GM12878 (cell line): ENCODE measurements at regions not wholly inside any gene's neighbourhood (a gene's known extent, or its start where the extent isn't known, plus 50 kb on each side); places are given as distances from the start of the nearest gene placed in this dataset.

Experiments used
- ATAC-seq: fragments of 200-7000 bp; cut with Tn5 transposase; 3 replicates; pipeline ENCODE4 v1.9.1; 2020; ENCODE audit warnings: mild to moderate bottlenecking, moderate library complexity
- BruUV-seq: library from RNA; stranded (reverse); fragments of 400-500 nt; replicated peaks from 2 replicates; lab custom pipeline; 2021; lab: Mats Ljungman, UMichigan
- CTCF ChIA-PET: fragments of 300-600 bp; sonication (Branson Sonifier 250); formaldehyde crosslinking; extraction: SDS; loops from one replicate; lab custom pipeline; 2021; ENCODE audit warnings: inconsistent platforms; lab: Yijun Ruan, JAX
- POLR2A ChIA-PET: fragments of 350-600 bp; formaldehyde crosslinking; extraction: SDS; loops from one replicate; lab custom pipeline; 2021; ENCODE audit warnings: inconsistent platforms; lab: Charles Lee
- RAD21 ChIA-PET: fragments of 300-600 bp; sonication (Branson Sonifier 250); formaldehyde crosslinking; loops from one replicate; lab custom pipeline; 2023; ENCODE audit warnings: antibody characterized with exemption; ENCODE audit not compliant: unreplicated experiment; lab: Charles Lee
- SMC1A ChIA-PET: fragments of 300-600 bp; sonication (Branson Sonifier 250); formaldehyde crosslinking; loops from one replicate; lab custom pipeline; 2023; ENCODE audit not compliant: unreplicated experiment, uncharacterized antibody; lab: Charles Lee
- DNase-seq: peaks from one replicate; pipeline ENCODE4 v3.0.0-alpha.2; 2011; ENCODE audit warnings: low read depth, low spot score
- FAIRE-seq: peaks from 3 replicates; lab custom pipeline; 2011; peaks lifted over from hg19 to GRCh38; lab: Jason Lieb, UNC
- H2AFZ ChIP-seq: 2 replicates; pipeline ENCODE4 v1.6.0; 2011; ENCODE audit warnings: low read depth, low read length, control low read depth; ENCODE audit not compliant: control insufficient read depth
- H3K27ac ChIP-seq: 2 replicates; pipeline ENCODE4 v1.5.1; 2011; ENCODE audit warnings: control low read depth; ENCODE audit not compliant: control insufficient read depth, insufficient read depth
- H3K27me3 ChIP-seq, 2 experiments: replicated peaks in 1 of 2; 2 replicates each; pipeline versions ENCODE4 v1.6.0 to v1.6.1; 2011; ENCODE audit warnings: low read length in 1 of 2; ENCODE audit not compliant: control insufficient read depth in 2 of 2, insufficient read depth in 2 of 2
- H3K36me3 ChIP-seq, 2 experiments: 2 replicates each; pipeline ENCODE4 v1.5.1; 2011; ENCODE audit warnings: low read length in 1 of 2; ENCODE audit not compliant: control insufficient read depth in 2 of 2, insufficient read depth in 2 of 2
- H3K4me1 ChIP-seq: 2 replicates; pipeline ENCODE4 v1.6.1; 2011; ENCODE audit warnings: mild to moderate bottlenecking, low read length, moderate library complexity, mixed read lengths; ENCODE audit not compliant: control insufficient read depth, insufficient read depth
- H3K4me2 ChIP-seq: 2 replicates; pipeline ENCODE4 v1.6.0; 2011; ENCODE audit warnings: control low read depth; ENCODE audit not compliant: control insufficient read depth, insufficient read depth
- H3K4me3 ChIP-seq: fragments of 200-600 bp; sonication (generic); 2 replicates; pipeline ENCODE4 v1.5.1; 2016
- H3K79me2 ChIP-seq: 2 replicates; pipeline ENCODE4 v1.6.0; 2011; ENCODE audit warnings: low read length; ENCODE audit not compliant: control insufficient read depth, insufficient read depth
- H3K9ac ChIP-seq: 2 replicates; pipeline ENCODE4 v1.8.0; 2011; ENCODE audit warnings: low read length, control low read depth, mixed read lengths; ENCODE audit not compliant: control insufficient read depth, insufficient read depth
- H3K9me3 ChIP-seq: replicated peaks from 3 replicates; pipeline ENCODE4 v1.5.1; 2011; ENCODE audit warnings: mild to moderate bottlenecking, low read length; ENCODE audit not compliant: control insufficient read depth, insufficient read depth
- H4K20me1 ChIP-seq: 2 replicates; pipeline ENCODE4 v1.6.0; 2011; ENCODE audit not compliant: control insufficient read depth, insufficient read depth
- BACH1 ChIP-seq: fragments of 450-650 bp; IDR thresholded peaks from 2 replicates; pipeline ENCODE4 v1.6.1; 2017; ENCODE audit warnings: mild to moderate bottlenecking, borderline replicate concordance
- CHD2 ChIP-seq: IDR thresholded peaks from 2 replicates; pipeline ENCODE4 v1.6.1; 2011; ENCODE audit warnings: low read depth, low read length, improper control_type of control experiment, borderline replicate concordance
- IKZF2 ChIP-seq, 2 experiments: fragments of 450-650 bp; IDR thresholded peaks; 2 replicates each; pipeline ENCODE4 v1.6.1; 2017; ENCODE audit warnings: mild to moderate bottlenecking in 2 of 2, moderate library complexity in 2 of 2
- MEF2A ChIP-seq: IDR thresholded peaks from 2 replicates; pipeline ENCODE4 v1.6.1; 2011; ENCODE audit warnings: low read depth, mild to moderate bottlenecking, low read length, moderate library complexity; ENCODE audit not compliant: insufficient read depth
- NRF1 ChIP-seq: conservative IDR thresholded peaks from 2 replicates; pipeline ENCODE4 v1.6.1; 2011; ENCODE audit warnings: mild to moderate bottlenecking, low read depth, low read length, improper control_type of control experiment
- POLR2AphosphoS5 ChIP-seq: IDR thresholded peaks from 2 replicates; pipeline ENCODE4 v1.6.1; 2011; ENCODE audit warnings: mild to moderate bottlenecking, low read length, inconsistent platforms
- SP1 ChIP-seq: IDR thresholded peaks from one replicate; pipeline ENCODE4 v1.6.1; 2011; ENCODE audit warnings: low read depth, low read length
- ZNF384 ChIP-seq: IDR thresholded peaks from 2 replicates; pipeline ENCODE4 v1.6.1; 2012; ENCODE audit warnings: low read depth, mild to moderate bottlenecking, low read length, improper control_type of control experiment, borderline replicate concordance
- ZNF622 ChIP-seq: fragments of 450-650 bp; IDR thresholded peaks from 2 replicates; pipeline ENCODE4 v1.6.1; 2017; ENCODE audit warnings: mild to moderate bottlenecking, inconsistent platforms
- WGBS: methylation state at CpG from one replicate; pipeline ENCODE4 v1.1.6; 2016; ENCODE audit warnings: low lambda C conversion rate; ENCODE audit not compliant: insufficient replicate concordance, insufficient coverage; ENCODE audit errors: missing lambda C conversion rate; 5-methylcytosine and 5-hydroxymethylcytosine counted together
- in situ Hi-C: fragments of 300-500 bp; cut with MboI; formaldehyde crosslinking; loops from 9 replicates; pipeline ENCODE4 v1.14.3; 2018; ENCODE audit warnings: mixed read lengths
- intact Hi-C: fragments of 100-400 bp; cut with micrococcal nuclease; formaldehyde crosslinking; loops from one replicate; pipeline ENCODE4 v1.14.2; 2022; ENCODE audit not compliant: unreplicated experiment
- TF ChIP-seq, protein P1 (sequence below): fragments of 150-350 bp; IDR thresholded peaks from 2 replicates; pipeline ENCODE4 v1.6.1; 2014; ENCODE audit warnings: mild to moderate bottlenecking, low read depth, low read length
- TF ChIP-seq, protein P2 (sequence below): IDR thresholded peaks from 2 replicates; pipeline ENCODE4 v1.6.1; 2011; ENCODE audit warnings: low read depth, mild to moderate bottlenecking, low read length, moderate library complexity, borderline replicate concordance; ENCODE audit errors: extremely low read depth
- TF ChIP-seq, protein P3 (sequence below): IDR thresholded peaks from 2 replicates; pipeline ENCODE4 v1.6.1; 2011; ENCODE audit warnings: borderline replicate concordance, low read depth, mild to moderate bottlenecking, moderate library complexity, mixed read lengths, low read length; ENCODE audit not compliant: insufficient read depth; ENCODE audit errors: extremely low read length
- TF ChIP-seq, protein P4 (sequence below): fragments of 450-650 bp; formaldehyde crosslinking; IDR thresholded peaks from 2 replicates; pipeline ENCODE4 v1.4.0; 2022; ENCODE audit warnings: mild to moderate bottlenecking, moderate library complexity

DNA sequence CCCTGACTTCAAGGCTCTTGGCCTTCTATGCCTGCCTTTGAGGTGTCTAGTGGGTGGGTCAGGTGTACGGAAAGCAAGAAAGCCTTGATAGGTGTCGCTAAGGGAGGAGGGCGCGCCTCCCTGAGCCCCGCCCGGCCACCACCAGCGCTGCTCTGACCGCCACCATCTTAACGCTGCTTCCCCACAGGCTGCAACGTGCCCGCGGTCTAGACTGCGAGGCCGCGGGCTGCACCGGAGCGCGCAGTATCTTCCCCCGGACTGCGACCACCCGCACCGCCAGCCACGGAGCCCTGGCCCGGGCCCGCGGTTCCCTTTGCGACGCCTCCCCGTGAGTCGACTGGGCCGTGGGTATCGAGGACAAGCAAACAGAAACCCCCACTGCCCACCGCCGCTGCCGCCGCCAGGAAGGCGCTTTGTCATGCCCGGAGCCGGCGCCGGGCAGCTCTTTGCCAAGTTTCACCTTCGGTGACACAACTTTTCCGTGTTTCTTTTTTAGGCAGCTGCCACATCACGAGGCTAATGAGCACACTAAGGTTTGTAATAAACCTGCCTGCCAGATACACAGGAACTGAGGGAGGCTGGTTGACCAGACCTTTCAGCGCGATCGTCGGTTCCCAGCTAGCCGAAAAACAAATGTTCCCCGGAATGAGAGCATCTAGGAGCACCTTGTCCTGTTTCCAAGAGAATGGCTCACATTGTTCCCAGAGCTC lies 335.8 kb upstream of the F9 start (continued):
- TF ChIP-seq, protein P1, sequence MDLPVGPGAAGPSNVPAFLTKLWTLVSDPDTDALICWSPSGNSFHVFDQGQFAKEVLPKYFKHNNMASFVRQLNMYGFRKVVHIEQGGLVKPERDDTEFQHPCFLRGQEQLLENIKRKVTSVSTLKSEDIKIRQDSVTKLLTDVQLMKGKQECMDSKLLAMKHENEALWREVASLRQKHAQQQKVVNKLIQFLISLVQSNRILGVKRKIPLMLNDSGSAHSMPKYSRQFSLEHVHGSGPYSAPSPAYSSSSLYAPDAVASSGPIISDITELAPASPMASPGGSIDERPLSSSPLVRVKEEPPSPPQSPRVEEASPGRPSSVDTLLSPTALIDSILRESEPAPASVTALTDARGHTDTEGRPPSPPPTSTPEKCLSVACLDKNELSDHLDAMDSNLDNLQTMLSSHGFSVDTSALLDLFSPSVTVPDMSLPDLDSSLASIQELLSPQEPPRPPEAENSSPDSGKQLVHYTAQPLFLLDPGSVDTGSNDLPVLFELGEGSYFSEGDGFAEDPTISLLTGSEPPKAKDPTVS, result no peak
- no peak for TF ChIP-seq NRF1

DNA sequence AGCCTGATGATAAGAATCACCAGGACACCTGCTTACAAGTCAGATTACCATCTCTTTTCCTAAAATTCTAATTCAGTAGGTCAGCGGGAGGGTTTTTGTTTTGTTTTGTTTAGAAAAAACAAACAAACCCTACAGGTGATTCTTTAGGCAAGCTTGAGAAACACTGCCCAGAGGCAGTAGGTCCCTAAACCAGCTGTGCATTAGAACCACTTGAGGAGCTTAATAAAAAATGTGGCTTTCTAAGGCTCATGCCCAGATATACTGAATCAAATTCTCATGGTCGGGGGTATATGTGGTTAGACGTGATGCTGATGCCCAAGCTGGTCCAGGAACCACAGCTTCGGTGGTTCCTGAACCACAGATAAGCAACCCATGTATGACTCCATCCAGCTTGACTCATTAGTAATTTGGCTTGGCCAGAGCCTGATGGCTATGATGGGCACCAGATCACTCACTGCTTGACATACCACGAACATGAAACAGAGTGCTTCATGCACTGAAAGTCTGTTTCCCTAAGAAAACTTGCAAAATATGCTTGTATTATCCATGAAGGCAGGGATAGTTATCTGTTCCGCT lies 338.1 kb upstream of the F9 start:
- H3K9me3 ChIP-seq, result no peaks in the 10 kb centered on the region
- H3K4me3 ChIP-seq, result no peak overlapping the region
- SMC1A ChIA-PET, result no interaction called here
- no peak for FAIRE-seq
- no peak overlapping the region for H3K27ac ChIP-seq
- H3K9ac ChIP-seq, result no peak overlapping the region
- no peak for TF ChIP-seq ZNF622
- no peak for TF ChIP-seq CHD2
- TF ChIP-seq MEF2A, result no peak
- TF ChIP-seq BACH1, result no peak
- TF ChIP-seq, protein P2, sequence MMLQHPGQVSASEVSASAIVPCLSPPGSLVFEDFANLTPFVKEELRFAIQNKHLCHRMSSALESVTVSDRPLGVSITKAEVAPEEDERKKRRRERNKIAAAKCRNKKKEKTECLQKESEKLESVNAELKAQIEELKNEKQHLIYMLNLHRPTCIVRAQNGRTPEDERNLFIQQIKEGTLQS, result no peak
- no peak for TF ChIP-seq SP1
- no peak for TF ChIP-seq POLR2AphosphoS5
- TF ChIP-seq IKZF2 (IDR thresholded peaks at IDR 0.05), result no peak
- TF ChIP-seq, protein P3, sequence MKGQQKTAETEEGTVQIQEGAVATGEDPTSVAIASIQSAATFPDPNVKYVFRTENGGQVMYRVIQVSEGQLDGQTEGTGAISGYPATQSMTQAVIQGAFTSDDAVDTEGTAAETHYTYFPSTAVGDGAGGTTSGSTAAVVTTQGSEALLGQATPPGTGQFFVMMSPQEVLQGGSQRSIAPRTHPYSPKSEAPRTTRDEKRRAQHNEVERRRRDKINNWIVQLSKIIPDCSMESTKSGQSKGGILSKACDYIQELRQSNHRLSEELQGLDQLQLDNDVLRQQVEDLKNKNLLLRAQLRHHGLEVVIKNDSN, result no peak
- TF ChIP-seq, protein P4, sequence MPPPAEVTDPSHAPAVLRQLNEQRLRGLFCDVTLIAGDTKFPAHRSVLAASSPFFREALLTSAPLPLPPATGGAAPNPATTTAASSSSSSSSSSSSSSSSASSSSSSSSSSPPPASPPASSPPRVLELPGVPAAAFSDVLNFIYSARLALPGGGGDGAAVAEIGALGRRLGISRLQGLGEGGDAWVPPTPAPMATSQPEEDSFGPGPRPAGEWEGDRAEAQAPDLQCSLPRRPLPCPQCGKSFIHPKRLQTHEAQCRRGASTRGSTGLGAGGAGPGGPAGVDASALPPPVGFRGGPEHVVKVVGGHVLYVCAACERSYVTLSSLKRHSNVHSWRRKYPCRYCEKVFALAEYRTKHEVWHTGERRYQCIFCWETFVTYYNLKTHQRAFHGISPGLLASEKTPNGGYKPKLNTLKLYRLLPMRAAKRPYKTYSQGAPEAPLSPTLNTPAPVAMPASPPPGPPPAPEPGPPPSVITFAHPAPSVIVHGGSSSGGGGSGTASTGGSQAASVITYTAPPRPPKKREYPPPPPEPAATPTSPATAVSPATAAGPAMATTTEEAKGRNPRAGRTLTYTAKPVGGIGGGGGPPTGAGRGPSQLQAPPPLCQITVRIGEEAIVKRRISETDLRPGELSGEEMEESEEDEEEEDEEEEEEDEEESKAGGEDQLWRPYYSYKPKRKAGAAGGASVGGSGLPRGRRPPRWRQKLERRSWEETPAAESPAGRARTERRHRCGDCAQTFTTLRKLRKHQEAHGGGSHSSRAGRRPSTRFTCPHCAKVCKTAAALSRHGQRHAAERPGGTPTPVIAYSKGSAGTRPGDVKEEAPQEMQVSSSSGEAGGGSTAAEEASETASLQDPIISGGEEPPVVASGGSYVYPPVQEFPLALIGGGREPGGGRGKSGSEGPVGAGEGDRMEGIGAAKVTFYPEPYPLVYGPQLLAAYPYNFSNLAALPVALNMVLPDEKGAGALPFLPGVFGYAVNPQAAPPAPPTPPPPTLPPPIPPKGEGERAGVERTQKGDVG (CRISPR knock-in tag), result no peak
- no peak for TF ChIP-seq ZNF384
- H3K27me3 ChIP-seq, result peaks cover 0 to 6% of the 10 kb centered on the region in 2 experiments; a peak in 3 of 4 replicates
- H3K79me2 ChIP-seq, result no peaks in the 10 kb centered on the region
- in situ Hi-C loops, result no loop called here
- POLR2A ChIA-PET, result no interaction called here
- H2AFZ ChIP-seq, result no peak overlapping the region
- intact Hi-C loops, result no loop called here
- RAD21 ChIA-PET, result no interaction called here
- BruUV-seq, result no TSS peak
- H4K20me1 ChIP-seq, result no peaks in the 10 kb centered on the region
- no peaks in the 10 kb centered on the region for H3K36me3 ChIP-seq
- no peak for DNase-seq
- CTCF ChIA-PET, result no interaction called here
- H3K4me1 ChIP-seq, result no peaks in the 10 kb centered on the region
- H3K4me2 ChIP-seq, result no peak overlapping the region
- WGBS, result 6% methylated on average over 6 of the region's 6 CpGs
- ATAC-seq, result no peak
